ENCODE measurements at regions not wholly inside any gene's neighbourhood (a gene's known extent, or its start where the extent isn't known, plus 50 kb on each side); places are given as distances from the start of the nearest gene placed in this dataset.

- TF ChIP-seq CTCF (optimal IDR thresholded peaks at IDR 0.05 in 1 of 3, IDR thresholded peaks at IDR 0.05 in 1 of 3, conservative IDR thresholded peaks at IDR 0.05 in 1 of 3; ENCODE audit: extremely low read depth in 1 of 3, insufficient read depth in 2 of 3, low read length in 3 of 3) = no peak
- TF ChIP-seq EZH2 (IDR thresholded peaks at IDR 0.05; ENCODE audit: low read length) = no peak
Measured at GRCh38 chr1:102107441-102107840, 110.7 kb upstream of the OLFM3 start.

Data from keratinocyte (primary cell).